ENCODE measurements at regions not wholly inside any gene's neighbourhood (a gene's known extent, or its start where the extent isn't known, plus 50 kb on each side); places are given as distances from the start of the nearest gene placed in this dataset.

DNA sequence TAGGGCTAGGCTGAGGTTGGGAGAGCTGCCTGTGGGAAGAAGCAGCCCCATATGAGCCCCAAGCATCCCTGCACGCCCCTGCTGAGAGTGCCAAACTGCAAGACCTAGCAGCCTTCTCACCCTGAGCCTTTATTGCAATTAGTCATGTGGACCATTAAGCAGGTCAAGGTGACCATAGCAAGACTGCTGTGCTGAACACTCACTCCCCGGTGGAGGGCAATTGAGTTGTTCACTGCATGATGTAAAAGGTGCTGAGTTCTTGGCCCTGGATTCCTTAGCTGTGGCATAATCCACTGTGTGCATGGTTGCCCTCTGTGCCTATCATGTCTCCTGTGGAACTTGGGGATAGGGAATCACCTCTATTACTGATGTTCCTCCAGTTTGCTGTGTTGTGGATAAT is 131.1 kb downstream of the FOXD1 start:
- Histone ChIP-seq H3K36me3 (no peaks in the 10 kb centered on the region), H3K9ac (ENCODE audit: low read depth in 2 of 2, low read length in 2 of 2) (no peak overlapping the region), H3K27me3 (peaks cover 14% of the 10 kb centered on the region), H3K4me3 (no peak overlapping the region), H3K27ac (no peak overlapping the region), H3K9me3 (no peaks in the 10 kb centered on the region), H3K4me1 (no peaks in the 10 kb centered on the region)
- TF ChIP-seq, protein P1, sequence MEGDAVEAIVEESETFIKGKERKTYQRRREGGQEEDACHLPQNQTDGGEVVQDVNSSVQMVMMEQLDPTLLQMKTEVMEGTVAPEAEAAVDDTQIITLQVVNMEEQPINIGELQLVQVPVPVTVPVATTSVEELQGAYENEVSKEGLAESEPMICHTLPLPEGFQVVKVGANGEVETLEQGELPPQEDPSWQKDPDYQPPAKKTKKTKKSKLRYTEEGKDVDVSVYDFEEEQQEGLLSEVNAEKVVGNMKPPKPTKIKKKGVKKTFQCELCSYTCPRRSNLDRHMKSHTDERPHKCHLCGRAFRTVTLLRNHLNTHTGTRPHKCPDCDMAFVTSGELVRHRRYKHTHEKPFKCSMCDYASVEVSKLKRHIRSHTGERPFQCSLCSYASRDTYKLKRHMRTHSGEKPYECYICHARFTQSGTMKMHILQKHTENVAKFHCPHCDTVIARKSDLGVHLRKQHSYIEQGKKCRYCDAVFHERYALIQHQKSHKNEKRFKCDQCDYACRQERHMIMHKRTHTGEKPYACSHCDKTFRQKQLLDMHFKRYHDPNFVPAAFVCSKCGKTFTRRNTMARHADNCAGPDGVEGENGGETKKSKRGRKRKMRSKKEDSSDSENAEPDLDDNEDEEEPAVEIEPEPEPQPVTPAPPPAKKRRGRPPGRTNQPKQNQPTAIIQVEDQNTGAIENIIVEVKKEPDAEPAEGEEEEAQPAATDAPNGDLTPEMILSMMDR (IDR thresholded peaks at IDR 0.05) = no peak
- no peak for DNase-seq
- intact Hi-C loops (cut with DNase I) = no loop called here

DNA sequence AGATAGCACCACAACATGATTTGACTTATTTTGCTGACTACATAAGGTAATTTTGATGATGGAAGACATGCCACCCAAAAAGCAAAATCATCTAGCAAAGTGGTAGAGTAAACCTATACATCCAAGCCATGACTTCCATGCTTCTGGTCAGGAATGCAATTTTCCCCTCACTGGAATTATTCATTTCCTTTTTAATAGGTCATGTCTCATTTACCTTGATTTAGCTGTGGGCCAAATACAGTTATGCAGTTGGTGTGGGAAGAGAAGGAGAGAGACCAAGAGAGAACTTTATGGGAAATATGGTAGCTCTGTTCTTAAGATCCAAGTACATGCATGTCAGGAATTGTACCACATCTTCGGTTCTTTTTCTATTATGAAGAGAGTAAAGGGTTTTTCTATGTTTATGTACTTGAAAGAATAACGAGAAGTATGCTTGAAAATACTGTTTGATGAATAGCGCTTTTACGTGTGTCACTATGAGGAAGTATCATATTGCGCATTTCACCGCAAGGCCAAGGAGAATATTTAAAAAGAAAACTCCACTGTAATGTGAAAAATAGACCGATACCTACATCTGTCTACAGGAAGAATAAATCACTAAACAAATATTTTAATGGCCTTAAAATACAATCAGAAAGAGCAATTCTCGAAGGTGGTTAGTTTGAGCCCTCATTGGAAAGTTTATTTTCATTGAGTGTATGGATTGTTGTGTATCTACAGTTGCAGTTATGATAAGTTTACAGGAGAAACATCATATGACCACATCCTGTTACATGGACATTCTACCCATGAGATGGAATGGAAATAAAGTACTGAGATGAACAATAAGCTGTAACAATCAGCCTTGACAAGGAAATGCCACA is 134.0 kb downstream of the FOXD1 start:
- TF ChIP-seq, protein P1 (IDR thresholded peaks at IDR 0.05) = no peak
- H3K9me3 ChIP-seq = no peaks in the 10 kb centered on the region
- H3K36me3 ChIP-seq = no peaks in the 10 kb centered on the region
- H3K9ac ChIP-seq (ENCODE audit: low read depth in 2 of 2, low read length in 2 of 2) = no peak overlapping the region
- no peaks in the 10 kb centered on the region for H3K4me1 ChIP-seq
- H3K4me3 ChIP-seq = no peak overlapping the region
- peaks cover 38% of the 10 kb centered on the region for H3K27me3 ChIP-seq
- intact Hi-C loops (cut with DNase I) = no loop called here
- no peak for DNase-seq
- no peak overlapping the region for H3K27ac ChIP-seq

DNA sequence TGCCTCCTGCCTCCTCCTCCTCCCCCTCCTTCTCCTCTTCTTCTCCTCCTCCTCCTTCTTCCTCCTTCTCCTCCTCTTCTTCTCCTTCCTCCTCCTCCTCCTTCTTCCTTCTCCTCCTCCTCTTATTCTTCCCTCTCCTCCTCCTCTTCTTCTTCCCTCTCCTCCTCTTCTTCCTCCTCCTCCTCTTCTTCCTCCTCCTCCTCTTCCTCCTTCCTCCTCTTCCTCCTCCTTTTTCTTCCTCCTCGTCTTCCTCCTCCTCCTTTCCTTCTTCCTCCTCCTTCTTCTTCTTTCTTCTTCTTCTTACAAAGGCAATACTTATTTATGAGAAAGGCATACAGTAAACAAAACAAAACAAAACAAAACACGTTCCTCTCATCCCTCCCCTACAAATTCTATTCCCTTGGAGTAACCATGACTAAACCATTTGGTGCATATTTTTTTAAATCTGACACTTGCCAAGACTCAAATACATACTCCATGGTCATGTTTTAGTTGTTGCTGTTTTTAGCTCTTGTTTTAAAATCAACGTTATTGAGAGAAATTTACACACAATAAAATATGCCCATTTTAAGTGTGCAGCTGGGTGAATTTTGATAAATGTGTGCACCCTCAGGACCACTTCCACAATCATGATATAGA is 135.6 kb downstream of the FOXD1 start:
- no peaks in the 10 kb centered on the region for H3K4me1 ChIP-seq
- TF ChIP-seq, protein P1 (IDR thresholded peaks at IDR 0.05) = no peak
- no peak for DNase-seq
- peaks cover 35% of the 10 kb centered on the region for H3K27me3 ChIP-seq
- no peak overlapping the region for H3K4me3 ChIP-seq
- no peak overlapping the region for H3K9ac ChIP-seq (ENCODE audit: low read depth in 2 of 2, low read length in 2 of 2)
- H3K9me3 ChIP-seq = no peaks in the 10 kb centered on the region
- no peaks in the 10 kb centered on the region for H3K36me3 ChIP-seq
- H3K27ac ChIP-seq = no peak overlapping the region
- intact Hi-C loops (cut with DNase I) = no loop called here

DNA sequence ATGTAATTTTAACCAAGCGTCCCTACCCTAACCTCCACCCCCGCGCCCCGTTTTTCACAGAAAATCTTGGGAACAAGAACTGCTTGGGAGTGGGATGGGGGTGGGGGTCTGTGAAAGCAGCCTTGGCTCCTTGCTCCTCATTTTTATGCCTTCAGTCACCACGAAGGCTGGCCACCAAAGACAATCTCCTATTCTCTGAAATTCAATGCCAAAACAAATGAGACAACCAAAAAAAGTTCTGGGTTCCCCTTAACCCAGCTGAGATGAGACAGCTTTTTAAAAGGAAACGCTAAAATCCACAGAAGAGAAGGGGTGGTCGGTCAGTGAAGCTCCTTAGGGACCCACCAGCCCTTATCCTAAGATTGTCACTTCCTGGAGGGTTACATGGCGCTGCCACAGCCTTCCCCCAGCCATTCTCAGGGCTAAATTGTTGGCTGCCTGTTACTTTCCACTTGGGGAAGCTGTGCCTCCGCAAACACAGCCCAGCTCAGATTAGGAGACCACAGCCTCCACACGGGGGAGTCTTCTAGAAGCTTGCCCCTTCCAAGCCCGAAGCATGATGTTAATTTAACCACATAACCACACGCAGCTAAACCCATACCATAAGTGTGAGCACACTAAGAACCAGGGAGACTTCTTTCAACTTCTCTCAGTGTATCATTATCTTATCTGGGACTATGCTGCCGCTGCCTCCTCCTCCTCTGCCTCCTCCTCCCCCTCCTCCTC is 136.3 kb downstream of the FOXD1 start:
- intact Hi-C loops (cut with DNase I) = no loop called here
- no peaks in the 10 kb centered on the region for H3K36me3 ChIP-seq
- no peak overlapping the region for H3K27ac ChIP-seq
- no peaks in the 10 kb centered on the region for H3K9me3 ChIP-seq
- no peak overlapping the region for H3K9ac ChIP-seq (ENCODE audit: low read depth in 2 of 2, low read length in 2 of 2)
- DNase-seq = no peak
- no peaks in the 10 kb centered on the region for H3K4me1 ChIP-seq
- H3K27me3 ChIP-seq = peaks cover 34% of the 10 kb centered on the region
- TF ChIP-seq, protein P1 (IDR thresholded peaks at IDR 0.05) = no peak
- no peak overlapping the region for H3K4me3 ChIP-seq

DNA sequence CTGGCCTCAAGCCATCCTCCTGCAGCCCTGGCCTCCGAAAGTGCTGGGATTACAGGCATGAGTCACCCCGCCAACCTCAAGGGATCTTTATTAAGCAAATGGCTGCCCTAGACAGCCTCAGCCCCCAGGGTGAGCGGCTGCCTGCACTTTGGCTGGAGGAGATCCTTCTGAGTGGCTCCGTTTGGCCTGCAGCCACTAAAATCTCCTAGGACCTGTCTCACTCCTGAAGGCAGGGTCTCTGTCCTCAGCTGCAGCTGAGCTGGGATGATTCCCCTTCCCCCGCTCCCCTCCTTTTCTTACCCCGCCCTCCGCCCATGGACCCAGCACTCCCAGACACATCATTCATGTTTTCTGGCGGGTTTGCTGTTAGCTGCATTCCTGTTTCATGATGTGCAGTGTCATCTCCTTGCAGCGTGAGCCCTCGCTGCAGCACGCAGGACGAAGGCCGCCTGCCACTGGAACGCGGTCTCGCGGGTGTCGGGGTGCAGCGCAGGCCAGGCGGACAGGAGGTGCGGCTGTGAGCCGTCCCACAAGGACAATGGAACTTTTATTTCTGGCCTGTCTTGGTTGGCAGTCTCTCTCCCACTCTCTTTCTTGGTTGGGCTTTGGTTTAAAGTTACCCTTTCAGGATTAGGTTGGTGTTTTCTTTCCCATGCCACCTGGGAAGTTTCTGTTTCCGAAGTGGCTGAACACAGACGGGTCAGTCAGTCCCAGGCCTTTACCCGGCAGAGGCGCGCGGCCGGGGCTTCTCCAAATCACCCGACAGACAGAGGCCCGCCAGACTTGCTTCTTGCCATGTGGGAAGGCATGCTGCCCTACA is 137.1 kb downstream of the FOXD1 start:
- TF ChIP-seq, protein P1 (IDR thresholded peaks at IDR 0.05) = no peak
- no peaks in the 10 kb centered on the region for H3K36me3 ChIP-seq
- no peak overlapping the region for H3K4me3 ChIP-seq
- peaks cover 34% of the 10 kb centered on the region for H3K27me3 ChIP-seq
- DNase-seq = no peak
- no peak overlapping the region for H3K27ac ChIP-seq
- H3K9ac ChIP-seq (ENCODE audit: low read depth in 2 of 2, low read length in 2 of 2) = no peak overlapping the region
- intact Hi-C loops (cut with DNase I) = no loop called here
- no peaks in the 10 kb centered on the region for H3K4me1 ChIP-seq
- no peaks in the 10 kb centered on the region for H3K9me3 ChIP-seq

All from colonic mucosa (tissue), 4 donors.